A549 (cell line): ENCODE measurements at regions not wholly inside any gene's neighbourhood (a gene's known extent, or its start where the extent isn't known, plus 50 kb on each side); places are given as distances from the start of the nearest gene placed in this dataset.
"Not testable (repeated sequence)": the region's sequence is repeated elsewhere in the genome, so short reads cannot be mapped to it uniquely, and the experiment has no call there.

Experiments used
- ATAC-seq, 2 experiments: fragments of 200-7000 bp in 1 of 2; fragments of >200 bp in 1 of 2; cut with Nextera tagmentation in 1 of 2; cut with Tn5 transposase in 1 of 2; 3 replicates each; pipeline versions ENCODE4 v1.8.0 to v1.9.1; 2018 to 2020; ENCODE audit warnings: mild to moderate bottlenecking in 1 of 2, moderate library complexity in 1 of 2
- CTCF ChIA-PET: fragments of 300-600 bp; sonication (Branson Sonifier 250); formaldehyde crosslinking; extraction: SDS; loops from one replicate; lab custom pipeline; 2021; ENCODE audit warnings: antibody characterized with exemption, inconsistent platforms; lab: Yijun Ruan, JAX
- POLR2A ChIA-PET: fragments of 350-600 bp; formaldehyde crosslinking; extraction: SDS; loops from one replicate; lab custom pipeline; 2021; ENCODE audit warnings: antibody characterized with exemption, inconsistent platforms; lab: Yijun Ruan, JAX
- DNase-seq, 2 experiments: peaks; one replicate each; pipeline versions ENCODE4 v3.0.0 to v3.0.0-alpha.2; 2011 to 2016; ENCODE audit warnings: low read depth in 1 of 2, low spot score in 1 of 2
- FAIRE-seq: peaks from 2 replicates; lab custom pipeline; 2011; peaks lifted over from hg19 to GRCh38; lab: Jason Lieb, UNC
- H3K27ac ChIP-seq, 2 experiments: fragments of >200 bp; sonication (Bioruptor Twin); formaldehyde crosslinking; 3 replicates each; pipeline ENCODE4 v1.5.1; 2016 to 2017
- H3K4me1 ChIP-seq: fragments of >200 bp; sonication (Bioruptor Twin); formaldehyde crosslinking; 3 replicates; pipeline ENCODE4 v1.6.1; 2016
- H3K4me2 ChIP-seq: fragments of >200 bp; sonication (Bioruptor Twin); formaldehyde crosslinking; 3 replicates; pipeline ENCODE4 v1.6.1; 2016
- H3K4me3 ChIP-seq: fragments of >200 bp; sonication (Bioruptor Twin); formaldehyde crosslinking; 3 replicates; pipeline ENCODE4 v1.5.1; 2016
- H3K9me3 ChIP-seq: fragments of >200 bp; sonication (Bioruptor Twin); formaldehyde crosslinking; 3 replicates; pipeline ENCODE4 v1.6.1; 2016
- CEBPB ChIP-seq, 2 experiments: fragments of >200 bp in 1 of 2; sonication (Bioruptor Twin) in 1 of 2; formaldehyde crosslinking in 1 of 2; IDR thresholded peaks; 2 replicates each; pipeline ENCODE4 v1.6.1; 2012 to 2016
- CHD2 ChIP-seq: fragments of 150-350 bp; IDR thresholded peaks from 2 replicates; pipeline ENCODE4 v1.6.1; 2014; ENCODE audit warnings: low read length; ENCODE audit not compliant: partially characterized antibody
- EHF ChIP-seq: fragments of 250-450 bp; sonication (Bioruptor Pico); IDR thresholded peaks from 2 replicates; pipeline ENCODE4 v1.5.0; 2020; ENCODE audit warnings: mild to moderate bottlenecking
- ELK1 ChIP-seq: fragments of 150-350 bp; IDR thresholded peaks from 2 replicates; pipeline ENCODE4 v1.6.1; 2014; ENCODE audit warnings: low read depth, mild to moderate bottlenecking, low read length
- ESRRA ChIP-seq: fragments of 150-350 bp; IDR thresholded peaks from 2 replicates; pipeline ENCODE4 v1.6.1; 2014; ENCODE audit warnings: mild to moderate bottlenecking, low read length, borderline replicate concordance
- FOSL2 ChIP-seq, 2 experiments: fragments of 450-650 bp in 1 of 2; fragments of >200 bp in 1 of 2; sonication (Bioruptor Twin) in 1 of 2; formaldehyde crosslinking; IDR thresholded peaks; 2 replicates each; pipeline versions ENCODE4 v1.5.0 to v1.6.1; 2016 to 2020; ENCODE audit warnings: mild to moderate bottlenecking in 1 of 2, moderate library complexity in 1 of 2
- FOXS1 ChIP-seq: fragments of 250-450 bp; sonication (Bioruptor Pico); IDR thresholded peaks from 2 replicates; pipeline ENCODE4 v1.5.0; 2020; ENCODE audit warnings: mild to moderate bottlenecking, moderate library complexity
- HDAC2 ChIP-seq: fragments of 200-600 bp; sonication (generic); IDR thresholded peaks from 2 replicates; pipeline ENCODE4 v1.6.1; 2016
- HMGXB4 ChIP-seq: fragments of 250-450 bp; sonication (Bioruptor Pico); IDR thresholded peaks from 2 replicates; pipeline ENCODE4 v1.5.0; 2021; ENCODE audit warnings: mild to moderate bottlenecking, moderate library complexity, borderline replicate concordance
- HOXB13 ChIP-seq: fragments of 250-450 bp; sonication (Bioruptor Pico); IDR thresholded peaks from 2 replicates; pipeline ENCODE4 v1.5.0; 2020; ENCODE audit warnings: low read depth, mild to moderate bottlenecking, moderate library complexity
- HOXB5 ChIP-seq: fragments of 250-450 bp; sonication (Bioruptor Pico); IDR thresholded peaks from 2 replicates; pipeline ENCODE4 v1.5.0; 2020; ENCODE audit warnings: mild to moderate bottlenecking, moderate library complexity
- KDM1A ChIP-seq: fragments of 200-600 bp; sonication (generic); IDR thresholded peaks from 2 replicates; pipeline ENCODE4 v1.6.1; 2016; ENCODE audit warnings: low read depth, mild to moderate bottlenecking
- MAFK ChIP-seq: fragments of 450-650 bp; IDR thresholded peaks from 2 replicates; pipeline ENCODE4 v1.6.1; 2014; ENCODE audit not compliant: partially characterized antibody
- MAX ChIP-seq: IDR thresholded peaks from 2 replicates; pipeline ENCODE4 v1.6.1; 2012
- MYC ChIP-seq: IDR thresholded peaks from 2 replicates; pipeline ENCODE4 v1.6.1; 2012; ENCODE audit warnings: mild to moderate bottlenecking, inconsistent platforms, low read length, improper control_type of control experiment, borderline replicate concordance
- NR3C1 ChIP-seq: fragments of >200 bp; sonication (Bioruptor Twin); formaldehyde crosslinking; IDR thresholded peaks from 3 replicates; pipeline ENCODE4 v1.6.1; 2017
- PBX3 ChIP-seq: IDR thresholded peaks from 2 replicates; pipeline ENCODE4 v1.6.1; 2012
- PHF8 ChIP-seq: fragments of 200-600 bp; sonication (generic); IDR thresholded peaks from 2 replicates; pipeline ENCODE4 v1.6.1; 2016; ENCODE audit warnings: low read depth, mild to moderate bottlenecking, antibody characterized with exemption, moderate library complexity, borderline replicate concordance
- RARB ChIP-seq: fragments of 250-450 bp; sonication (Bioruptor Pico); IDR thresholded peaks from 2 replicates; pipeline ENCODE4 v1.8.0; 2021; ENCODE audit warnings: mild to moderate bottlenecking, moderate library complexity
- RCOR1 ChIP-seq: fragments of 150-350 bp; IDR thresholded peaks from 2 replicates; pipeline ENCODE4 v1.6.1; 2014; ENCODE audit warnings: antibody characterized with exemption, low read length, low read depth
- RFX5 ChIP-seq: fragments of 450-650 bp; IDR thresholded peaks from 2 replicates; pipeline ENCODE4 v1.7.1; 2014; ENCODE audit warnings: antibody characterized with exemption, mild to moderate bottlenecking, moderate library complexity
- SMC3 ChIP-seq: fragments of >200 bp; sonication (Bioruptor Twin); formaldehyde crosslinking; IDR thresholded peaks from 3 replicates; pipeline ENCODE4 v1.6.1; 2018; ENCODE audit warnings: inconsistent platforms
- ZFP36 ChIP-seq: fragments of 450-650 bp; IDR thresholded peaks from 2 replicates; pipeline ENCODE4 v1.6.1; 2014; ENCODE audit warnings: borderline replicate concordance; ENCODE audit not compliant: partially characterized antibody
- WGBS: methylation state at CpG from one replicate; pipeline ENCODE4 v1.1.6; 2017; ENCODE audit errors: missing lambda C conversion rate; 5-methylcytosine and 5-hydroxymethylcytosine counted together

DNA sequence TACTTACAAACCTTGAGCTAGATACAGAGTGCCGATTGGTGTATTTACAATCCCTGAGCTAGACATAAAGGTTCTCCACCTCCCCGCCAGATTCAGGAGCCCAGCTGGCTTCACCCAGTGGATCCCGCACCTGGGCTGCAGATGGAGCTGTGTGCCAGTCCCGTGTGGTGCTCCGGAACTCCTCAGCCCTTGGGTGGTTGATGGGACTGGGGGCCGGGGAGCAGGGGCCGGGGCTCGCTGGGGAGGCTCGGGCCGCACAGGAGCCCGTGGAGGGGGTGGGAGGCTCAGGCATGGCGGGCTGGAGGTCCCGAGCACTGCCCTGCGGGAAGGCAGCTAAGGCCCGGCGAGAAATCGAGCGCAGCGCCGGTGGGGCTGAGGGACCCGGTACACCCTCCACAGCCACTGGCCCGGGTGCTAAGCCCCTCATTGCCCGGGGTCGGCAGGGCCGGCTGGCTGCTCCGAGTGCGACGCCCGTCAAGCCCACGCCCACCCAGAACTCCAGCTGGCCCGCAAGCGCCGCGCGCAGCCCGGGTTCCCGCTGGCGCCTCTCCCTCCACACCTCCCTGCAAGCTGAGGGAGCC is 466.5 kb downstream of the TECRL start:
- ATAC-seq, H3K4me3 ChIP-seq, CTCF ChIA-PET, H3K4me1 ChIP-seq, H3K9me3 ChIP-seq, POLR2A ChIA-PET, H3K4me2 ChIP-seq, DNase-seq, FAIRE-seq, H3K27ac ChIP-seq: not testable (repeated sequence)
- no CpG with 5 or more reads among the region's 38 CpGs for WGBS

DNA sequence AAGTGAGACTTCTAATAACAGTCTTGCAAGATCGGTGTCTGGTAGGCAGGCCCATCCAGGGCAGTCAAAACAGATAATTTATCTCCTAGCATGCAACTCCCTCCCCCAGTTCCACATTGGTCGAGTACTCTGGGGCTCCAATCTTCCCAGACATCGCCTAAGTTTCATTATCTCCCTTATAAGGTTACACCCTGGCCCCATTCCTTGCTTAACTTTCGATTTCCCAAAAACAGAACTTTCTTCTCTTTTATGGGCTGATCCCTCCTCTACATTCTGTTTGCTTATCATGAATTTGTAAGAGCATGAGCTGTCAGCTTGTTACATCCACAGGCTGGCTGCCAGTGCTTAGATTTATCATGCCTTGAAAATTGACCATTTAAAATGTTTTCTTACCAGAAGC is 471.3 kb downstream of the TECRL start:
- POLR2A ChIA-PET, result no interaction called here
- DNase-seq, result peak in 1 of 2 experiments; percentile 12

DNA sequence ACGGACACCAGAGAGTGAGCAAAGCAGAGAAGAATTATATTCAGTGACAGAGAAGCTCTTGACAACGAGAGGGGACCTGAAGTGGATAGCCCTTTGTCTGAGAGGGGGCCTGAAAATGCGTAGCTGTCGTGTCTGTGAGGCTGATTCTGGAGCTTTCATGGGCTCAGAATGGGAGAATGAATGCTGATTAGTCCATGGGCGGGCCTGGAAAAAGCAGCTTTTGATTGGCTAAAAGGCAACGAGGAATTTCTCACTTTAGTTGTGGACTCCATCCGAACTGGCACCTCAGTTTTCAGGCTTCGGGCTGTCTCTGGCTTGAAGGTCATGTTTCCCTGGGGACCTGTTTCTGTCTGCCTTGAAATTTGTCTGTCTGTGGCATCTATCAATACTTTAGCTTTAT is 487.1 kb downstream of the TECRL start:
- Histone ChIP-seq H3K4me3 (no peak overlapping the region), H3K4me2 (peak overlapping the region; percentile 59), H3K27ac (no peak overlapping the region), H3K9me3 (no peaks in the 10 kb centered on the region), H3K4me1 (no peaks in the 10 kb centered on the region)
- ChIA-PET CTCF (no interaction called here), POLR2A (no interaction called here)
- no peak for FAIRE-seq
- TF ChIP-seq ZFP36 (no peak), CHD2 (no peak), ELK1 (no peak), EHF (CRISPR knock-in tag) (no peak), RFX5 (no peak), FOXS1 (no peak), SMC3 (no peak), NR3C1 (no peak)
- no peak for DNase-seq
- no peak for ATAC-seq
- WGBS, result under 1% methylated on average over 8 of the region's 8 CpGs

More for the DNA sequence above, 471.3 kb downstream of the TECRL start:
- H3K4me3 ChIP-seq, result no peak overlapping the region
- H3K4me2 ChIP-seq, result peak overlapping the region; percentile 37
- 3% methylated on average over 4 of the region's 4 CpGs for WGBS
- H3K27ac ChIP-seq, result no peak overlapping the region
- no peaks in the 10 kb centered on the region for H3K9me3 ChIP-seq
- H3K4me1 ChIP-seq, result no peaks in the 10 kb centered on the region
- CTCF ChIA-PET, result no interaction called here
- no peak for ATAC-seq
- no peak for FAIRE-seq
- no peak for TF ChIP-seq CEBPB (IDR thresholded peaks at IDR 0.05)
- no peak for TF ChIP-seq HMGXB4
- TF ChIP-seq MAFK, result no peak
- TF ChIP-seq HDAC2, result no peak
- TF ChIP-seq MYC, result no peak
- TF ChIP-seq PHF8, result no peak
- TF ChIP-seq ESRRA, result no peak
- no peak for TF ChIP-seq PBX3
- no peak for TF ChIP-seq MAX
- TF ChIP-seq KDM1A, result no peak
- no peak for TF ChIP-seq RARB
- no peak for TF ChIP-seq ELK1
- TF ChIP-seq HOXB13 (CRISPR knock-in tag), result no peak
- TF ChIP-seq CHD2, result no peak
- TF ChIP-seq ZFP36, result no peak
- TF ChIP-seq FOSL2 (IDR thresholded peaks at IDR 0.05), result no peak
- TF ChIP-seq FOSL2 (CRISPR knock-in tag; IDR thresholded peaks at IDR 0.05), result no peak
- no peak for TF ChIP-seq HOXB5 (CRISPR knock-in tag)
- TF ChIP-seq SMC3, result no peak
- no peak for TF ChIP-seq RCOR1
